ENCODE measurements at regions not wholly inside any gene's neighbourhood (a gene's known extent, or its start where the extent isn't known, plus 50 kb on each side); places are given as distances from the start of the nearest gene placed in this dataset.

DNA sequence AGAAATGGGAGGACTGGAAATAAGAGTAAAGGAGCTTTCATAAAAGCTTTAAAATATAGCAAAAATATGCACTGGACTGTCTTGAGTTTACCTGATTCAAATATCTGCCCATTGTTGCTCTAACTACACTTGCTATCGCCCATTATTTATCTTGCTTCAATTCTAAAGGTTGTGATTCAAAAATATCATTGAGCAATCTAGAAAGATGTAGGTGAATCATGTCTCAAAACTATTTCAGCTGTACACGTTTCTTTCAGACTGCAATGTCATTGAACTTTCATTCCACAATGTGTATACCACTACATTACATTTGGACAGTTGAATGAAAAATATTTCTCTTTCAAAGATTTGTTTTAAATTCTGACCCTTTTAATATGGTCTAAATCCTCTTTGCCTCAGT lies 545.6 kb downstream of the BMP2 start:
- H3K4me3 ChIP-seq (ENCODE audit: low read depth, low read length) = no peak overlapping the region
- TF ChIP-seq, protein P1, sequence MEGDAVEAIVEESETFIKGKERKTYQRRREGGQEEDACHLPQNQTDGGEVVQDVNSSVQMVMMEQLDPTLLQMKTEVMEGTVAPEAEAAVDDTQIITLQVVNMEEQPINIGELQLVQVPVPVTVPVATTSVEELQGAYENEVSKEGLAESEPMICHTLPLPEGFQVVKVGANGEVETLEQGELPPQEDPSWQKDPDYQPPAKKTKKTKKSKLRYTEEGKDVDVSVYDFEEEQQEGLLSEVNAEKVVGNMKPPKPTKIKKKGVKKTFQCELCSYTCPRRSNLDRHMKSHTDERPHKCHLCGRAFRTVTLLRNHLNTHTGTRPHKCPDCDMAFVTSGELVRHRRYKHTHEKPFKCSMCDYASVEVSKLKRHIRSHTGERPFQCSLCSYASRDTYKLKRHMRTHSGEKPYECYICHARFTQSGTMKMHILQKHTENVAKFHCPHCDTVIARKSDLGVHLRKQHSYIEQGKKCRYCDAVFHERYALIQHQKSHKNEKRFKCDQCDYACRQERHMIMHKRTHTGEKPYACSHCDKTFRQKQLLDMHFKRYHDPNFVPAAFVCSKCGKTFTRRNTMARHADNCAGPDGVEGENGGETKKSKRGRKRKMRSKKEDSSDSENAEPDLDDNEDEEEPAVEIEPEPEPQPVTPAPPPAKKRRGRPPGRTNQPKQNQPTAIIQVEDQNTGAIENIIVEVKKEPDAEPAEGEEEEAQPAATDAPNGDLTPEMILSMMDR (IDR thresholded peaks at IDR 0.05; ENCODE audit: insufficient read depth, low read depth, low read length) = no peak
- DNase-seq (ENCODE audit: low read depth) = no peak

DNA sequence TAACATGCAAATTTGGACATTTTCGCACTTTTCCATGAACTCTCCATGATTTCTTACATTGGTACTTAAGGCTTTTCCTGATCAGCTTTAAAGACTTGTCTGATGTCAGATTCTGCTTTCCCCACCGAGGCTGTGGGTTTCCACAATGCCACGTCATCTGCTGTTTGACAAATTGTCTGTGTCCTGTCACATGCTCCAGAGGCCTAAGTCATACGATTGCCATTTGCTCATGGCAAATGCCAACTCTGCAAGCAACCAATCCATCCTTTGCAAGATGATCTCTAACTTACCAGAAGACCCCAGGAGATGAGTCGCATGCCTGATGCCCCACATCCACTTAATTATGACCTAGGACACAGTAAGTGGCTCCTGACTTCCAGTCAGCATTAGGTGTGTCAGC lies 556.5 kb downstream of the BMP2 start:
- TF ChIP-seq, protein P1 (IDR thresholded peaks at IDR 0.05; ENCODE audit: insufficient read depth, low read depth, low read length) = no peak
- no peak overlapping the region for H3K4me3 ChIP-seq (ENCODE audit: low read depth, low read length)
- no peak for DNase-seq (ENCODE audit: low read depth)

DNA sequence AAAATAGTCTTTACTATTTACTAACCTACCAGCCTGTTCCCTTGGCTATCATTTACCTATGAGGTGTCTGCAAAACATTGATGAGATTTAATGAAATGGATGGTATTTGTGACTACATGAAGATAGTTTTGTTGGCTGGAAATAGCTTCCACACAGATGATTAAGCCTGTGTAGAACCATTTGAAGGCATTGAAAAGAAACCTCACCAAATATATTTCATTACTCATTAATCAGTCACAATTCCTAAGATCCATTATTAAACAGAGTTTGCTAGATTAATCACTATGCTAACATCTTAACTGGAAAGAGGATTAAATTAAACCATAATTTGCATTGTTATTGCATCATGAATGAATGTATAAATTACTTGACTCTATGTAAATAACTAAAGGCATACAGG lies 560.3 kb downstream of the BMP2 start:
- H3K4me3 ChIP-seq (ENCODE audit: low read depth, low read length) = no peak overlapping the region
- no peak for DNase-seq (ENCODE audit: low read depth)
- TF ChIP-seq, protein P1 (IDR thresholded peaks at IDR 0.05; ENCODE audit: insufficient read depth, low read depth, low read length) = no peak

DNA sequence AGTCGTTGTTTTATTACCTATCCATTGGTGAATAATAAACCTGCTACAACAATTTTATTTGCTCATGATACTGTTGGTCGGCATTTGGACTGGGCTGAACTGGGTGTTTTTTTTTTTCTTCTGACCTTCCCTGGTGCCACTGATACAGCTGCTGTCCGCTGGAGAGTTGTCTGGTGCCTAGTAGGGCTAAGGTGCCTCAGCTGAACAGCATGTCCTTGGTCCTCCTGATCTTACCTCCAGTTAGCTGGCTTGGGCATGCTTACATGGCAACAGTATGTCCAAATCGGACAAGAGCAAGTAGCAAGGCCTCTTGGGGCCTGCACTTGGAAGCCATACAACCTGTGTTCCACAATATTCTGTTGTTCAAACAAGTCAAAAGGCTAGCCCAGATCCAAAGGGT lies 563.4 kb downstream of the BMP2 start:
- TF ChIP-seq, protein P1 (IDR thresholded peaks at IDR 0.05; ENCODE audit: insufficient read depth, low read depth, low read length) = no peak
- DNase-seq (ENCODE audit: low read depth) = no peak
- H3K4me3 ChIP-seq (ENCODE audit: low read depth, low read length) = no peak overlapping the region

DNA sequence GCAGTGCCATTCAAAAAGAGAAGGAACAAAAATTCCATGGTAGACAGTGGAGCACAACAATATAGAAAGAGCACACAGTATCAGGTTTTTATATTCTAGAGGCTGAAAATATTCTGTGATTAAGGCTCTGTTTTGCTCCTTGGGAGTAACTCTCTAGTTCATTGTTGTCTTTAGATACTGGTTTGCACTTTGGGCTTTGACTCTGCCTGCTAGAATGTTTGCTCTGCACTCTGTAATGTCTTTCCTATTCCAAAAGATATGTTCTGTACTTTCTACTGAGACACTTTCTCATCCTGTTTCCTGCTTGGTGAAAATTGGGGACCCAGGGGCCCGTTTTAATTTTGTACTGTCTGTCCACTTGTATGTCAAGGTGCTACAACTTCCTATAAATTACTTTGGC lies 564.7 kb downstream of the BMP2 start:
- no peak overlapping the region for H3K4me3 ChIP-seq (ENCODE audit: low read depth, low read length)
- TF ChIP-seq, protein P1 (IDR thresholded peaks at IDR 0.05; ENCODE audit: insufficient read depth, low read depth, low read length) = no peak
- no peak for DNase-seq (ENCODE audit: low read depth)

DNA sequence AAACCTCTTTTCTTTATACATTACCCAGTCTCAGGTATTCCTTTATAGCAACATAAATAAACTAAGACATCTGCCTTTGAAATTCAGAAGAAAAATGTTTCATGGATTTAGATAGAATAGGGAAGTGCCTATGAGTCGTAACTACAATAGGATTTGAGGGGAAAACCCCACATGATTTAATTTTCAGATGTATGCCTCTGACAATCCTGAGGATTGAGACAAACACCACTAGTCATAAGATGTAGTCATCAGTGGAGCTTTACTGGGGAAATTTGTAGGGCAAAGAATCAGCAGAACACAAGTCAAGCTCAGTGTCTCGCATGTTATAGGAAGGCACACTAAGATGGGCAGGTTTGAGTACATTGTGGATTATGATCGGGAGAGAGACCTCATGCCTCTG lies 566.4 kb downstream of the BMP2 start:
- no peak for DNase-seq (ENCODE audit: low read depth)
- no peak overlapping the region for H3K4me3 ChIP-seq (ENCODE audit: low read depth, low read length)
- TF ChIP-seq, protein P1 (IDR thresholded peaks at IDR 0.05; ENCODE audit: insufficient read depth, low read depth, low read length) = no peak

DNA sequence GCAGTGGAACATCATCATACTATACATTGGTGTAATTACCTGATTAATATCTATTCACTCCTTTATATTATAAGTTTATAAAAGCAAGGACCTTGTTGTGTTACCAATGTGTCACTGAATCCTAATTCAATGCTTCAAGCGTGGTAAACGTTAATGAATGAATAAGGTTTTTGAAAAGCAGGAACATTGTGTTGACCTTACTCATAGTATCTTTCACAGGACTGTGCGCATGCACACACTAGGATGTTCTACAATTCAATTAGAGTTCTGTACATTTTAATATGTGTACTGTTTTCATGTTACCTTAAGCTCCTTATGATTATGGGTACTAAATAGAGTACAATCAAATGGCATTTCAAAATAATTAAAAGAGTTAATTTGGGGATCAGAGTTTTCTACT lies 578.5 kb downstream of the BMP2 start:
- TF ChIP-seq, protein P1 (IDR thresholded peaks at IDR 0.05; ENCODE audit: insufficient read depth, low read depth, low read length) = no peak
- no peak overlapping the region for H3K4me3 ChIP-seq (ENCODE audit: low read depth, low read length)
- no peak for DNase-seq (ENCODE audit: low read depth)
